ENCODE measurements at regions not wholly inside any gene's neighbourhood (a gene's known extent, or its start where the extent isn't known, plus 50 kb on each side); places are given as distances from the start of the nearest gene placed in this dataset.

- Histone ChIP-seq H2AFZ (ENCODE audit: low read length) (no peak overlapping the region), H3K36me3 (ENCODE audit: insufficient read depth, low read length) (no peaks in the 10 kb centered on the region), H3K79me2 (ENCODE audit: low read length) (no peaks in the 10 kb centered on the region), H3K9me3 (ENCODE audit: low read length) (no peaks in the 10 kb centered on the region), H3K4me3 (ENCODE audit: low read length) (no peak overlapping the region), H3K9me2 (replicated peaks; ENCODE audit: insufficient read depth, low read length) (no peaks in the 10 kb centered on the region), H3K27ac (ENCODE audit: low read length) (no peak overlapping the region), H3K4me2 (ENCODE audit: low read depth, low read length, poor library complexity, severe bottlenecking) (no peak overlapping the region), H3K27me3 (ENCODE audit: low read length) (no peaks in the 10 kb centered on the region), H4K20me1 (ENCODE audit: insufficient read depth, low read depth, low read length) (no peaks in the 10 kb centered on the region), H3K4me1 (ENCODE audit: low read length) (no peaks in the 10 kb centered on the region), H3K9ac (ENCODE audit: low read length) (no peak overlapping the region)
- DNase-seq = no peak
Measured at GRCh38 chr2:128642821-128643220, 324.2 kb upstream of the HS6ST1 start.

DNA sequence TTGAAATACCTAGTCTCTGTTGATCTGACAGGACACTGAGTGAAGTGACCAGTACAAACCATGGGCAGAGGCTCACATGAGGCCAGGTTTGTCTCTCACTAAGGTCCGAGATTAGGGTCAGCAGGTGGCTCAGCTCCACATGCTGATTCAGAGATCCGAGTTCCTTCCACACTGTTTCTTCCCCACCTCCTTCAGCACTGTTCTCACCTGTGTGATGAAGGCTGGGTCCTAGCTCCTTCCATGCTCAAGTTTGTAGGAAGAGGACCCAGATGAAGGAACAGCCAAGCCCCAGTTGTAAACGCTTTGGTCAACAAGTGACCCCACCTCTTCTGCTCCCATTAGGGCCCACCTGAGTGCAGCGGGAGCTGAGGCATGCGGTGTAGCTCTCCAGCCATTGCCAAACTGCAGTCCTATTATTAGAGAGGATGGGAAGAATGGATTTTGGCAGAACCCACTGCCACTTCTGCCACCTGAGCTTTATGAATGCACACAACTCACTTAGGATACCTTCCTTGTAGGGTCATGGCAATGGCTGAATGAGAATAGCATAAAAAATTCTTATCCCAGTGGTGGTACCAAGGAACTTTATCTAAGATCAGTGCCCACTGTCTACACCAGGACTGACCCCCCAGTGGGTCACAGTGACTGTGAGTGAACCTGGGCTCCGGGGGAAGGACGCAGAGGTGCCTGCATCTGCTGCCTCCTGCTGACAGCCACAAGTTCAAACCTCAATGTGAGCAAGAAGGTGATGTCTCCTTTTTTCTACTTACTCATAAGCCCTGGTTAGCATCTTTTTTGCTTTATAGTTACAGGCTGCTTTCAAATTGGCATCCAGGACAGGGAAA is 324.8 kb upstream of the HS6ST1 start:
- Histone ChIP-seq H4K20me1 (ENCODE audit: insufficient read depth, low read depth, low read length) (no peaks in the 10 kb centered on the region), H3K79me2 (ENCODE audit: low read length) (no peaks in the 10 kb centered on the region), H3K27ac (ENCODE audit: low read length) (no peak overlapping the region), H3K4me2 (ENCODE audit: low read depth, low read length, poor library complexity, severe bottlenecking) (no peak overlapping the region), H3K9ac (ENCODE audit: low read length) (no peak overlapping the region), H2AFZ (ENCODE audit: low read length) (no peak overlapping the region), H3K9me2 (replicated peaks; ENCODE audit: insufficient read depth, low read length) (no peaks in the 10 kb centered on the region), H3K4me3 (ENCODE audit: low read length) (no peak overlapping the region), H3K9me3 (ENCODE audit: low read length) (no peaks in the 10 kb centered on the region), H3K4me1 (ENCODE audit: low read length) (no peaks in the 10 kb centered on the region), H3K36me3 (ENCODE audit: insufficient read depth, low read length) (no peaks in the 10 kb centered on the region), H3K27me3 (ENCODE audit: low read length) (no peaks in the 10 kb centered on the region)
- no peak for DNase-seq

GRCh38 chr2:128644156-128644555 is 325.5 kb upstream of the HS6ST1 start:
- H3K9me2 ChIP-seq (replicated peaks; ENCODE audit: insufficient read depth, low read length) = no peaks in the 10 kb centered on the region
- no peak overlapping the region for H3K9ac ChIP-seq (ENCODE audit: low read length)
- no peak for DNase-seq
- no peak overlapping the region for H2AFZ ChIP-seq (ENCODE audit: low read length)
- H4K20me1 ChIP-seq (ENCODE audit: insufficient read depth, low read depth, low read length) = no peaks in the 10 kb centered on the region
- H3K36me3 ChIP-seq (ENCODE audit: insufficient read depth, low read length) = no peaks in the 10 kb centered on the region
- H3K9me3 ChIP-seq (ENCODE audit: low read length) = no peaks in the 10 kb centered on the region
- H3K27ac ChIP-seq (ENCODE audit: low read length) = no peak overlapping the region
- H3K4me2 ChIP-seq (ENCODE audit: low read depth, low read length, poor library complexity, severe bottlenecking) = no peak overlapping the region
- no peaks in the 10 kb centered on the region for H3K27me3 ChIP-seq (ENCODE audit: low read length)
- no peaks in the 10 kb centered on the region for H3K79me2 ChIP-seq (ENCODE audit: low read length)
- no peaks in the 10 kb centered on the region for H3K4me1 ChIP-seq (ENCODE audit: low read length)
- no peak overlapping the region for H3K4me3 ChIP-seq (ENCODE audit: low read length)

DNA sequence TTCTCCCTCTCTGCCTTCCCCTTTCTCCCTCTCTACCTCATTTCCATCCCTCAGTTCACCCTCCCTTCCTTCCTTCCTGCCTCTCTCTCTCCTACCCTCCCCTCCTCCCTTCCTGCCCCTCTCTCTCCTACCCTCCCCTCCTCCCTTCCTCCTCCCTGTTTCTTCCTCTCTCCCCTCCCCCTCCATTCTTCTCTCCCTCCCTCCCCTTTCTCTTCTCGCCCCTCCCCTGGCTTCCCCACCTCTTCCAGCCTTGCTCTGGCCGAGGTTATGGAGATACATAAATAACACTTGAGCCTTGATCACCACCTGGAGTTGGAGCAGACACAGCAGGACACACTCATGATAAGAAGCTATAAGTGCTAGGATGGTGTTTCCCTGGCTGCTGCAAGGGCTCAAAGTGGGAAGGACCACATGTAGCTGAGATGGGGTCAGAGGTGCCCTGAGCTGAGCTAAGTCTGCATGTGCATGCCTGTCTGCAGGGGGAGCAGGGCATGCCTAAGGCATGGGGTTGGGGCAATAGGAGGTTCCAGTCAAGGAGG is 326.1 kb upstream of the HS6ST1 start:
- H2AFZ ChIP-seq (ENCODE audit: low read length) = no peak overlapping the region
- no peak overlapping the region for H3K4me2 ChIP-seq (ENCODE audit: low read depth, low read length, poor library complexity, severe bottlenecking)
- no peaks in the 10 kb centered on the region for H3K9me2 ChIP-seq (replicated peaks; ENCODE audit: insufficient read depth, low read length)
- H3K4me1 ChIP-seq (ENCODE audit: low read length) = no peaks in the 10 kb centered on the region
- no peak for DNase-seq
- H3K27me3 ChIP-seq (ENCODE audit: low read length) = no peaks in the 10 kb centered on the region
- no peaks in the 10 kb centered on the region for H3K9me3 ChIP-seq (ENCODE audit: low read length)
- no peaks in the 10 kb centered on the region for H3K36me3 ChIP-seq (ENCODE audit: insufficient read depth, low read length)
- no peaks in the 10 kb centered on the region for H3K79me2 ChIP-seq (ENCODE audit: low read length)
- no peak overlapping the region for H3K9ac ChIP-seq (ENCODE audit: low read length)
- no peak overlapping the region for H3K4me3 ChIP-seq (ENCODE audit: low read length)
- no peaks in the 10 kb centered on the region for H4K20me1 ChIP-seq (ENCODE audit: insufficient read depth, low read depth, low read length)
- H3K27ac ChIP-seq (ENCODE audit: low read length) = no peak overlapping the region

DNA sequence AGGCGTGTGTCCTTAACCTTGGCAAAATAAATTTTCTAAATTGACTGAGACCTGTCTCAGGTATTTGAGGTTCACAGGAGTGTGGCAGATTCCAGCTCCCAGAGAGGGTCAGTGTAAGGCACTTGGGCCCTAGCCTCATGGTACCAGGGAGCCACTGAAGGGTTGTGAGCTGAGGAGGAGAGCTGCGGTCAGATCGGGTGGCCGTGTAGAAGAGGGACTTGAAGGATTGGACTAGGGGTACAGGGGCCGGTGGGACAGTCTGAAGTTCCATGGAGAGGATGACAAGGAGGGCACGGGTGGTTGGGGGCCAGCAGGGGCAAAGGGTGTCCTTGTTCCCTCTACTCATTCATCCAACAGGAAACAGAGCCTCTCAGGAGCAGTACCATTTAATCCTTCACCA is 327.0 kb upstream of the HS6ST1 start:
- Histone ChIP-seq H3K9me3 (ENCODE audit: low read length) (no peaks in the 10 kb centered on the region), H3K9me2 (replicated peaks; ENCODE audit: insufficient read depth, low read length) (no peaks in the 10 kb centered on the region), H4K20me1 (ENCODE audit: insufficient read depth, low read depth, low read length) (no peaks in the 10 kb centered on the region), H3K4me1 (ENCODE audit: low read length) (no peaks in the 10 kb centered on the region), H2AFZ (ENCODE audit: low read length) (no peak overlapping the region), H3K27ac (ENCODE audit: low read length) (no peak overlapping the region), H3K27me3 (ENCODE audit: low read length) (no peaks in the 10 kb centered on the region), H3K79me2 (ENCODE audit: low read length) (no peaks in the 10 kb centered on the region), H3K4me2 (ENCODE audit: low read depth, low read length, poor library complexity, severe bottlenecking) (no peak overlapping the region), H3K9ac (ENCODE audit: low read length) (no peak overlapping the region), H3K4me3 (ENCODE audit: low read length) (no peak overlapping the region), H3K36me3 (ENCODE audit: insufficient read depth, low read length) (no peaks in the 10 kb centered on the region)
- DNase-seq = no peak

DNA sequence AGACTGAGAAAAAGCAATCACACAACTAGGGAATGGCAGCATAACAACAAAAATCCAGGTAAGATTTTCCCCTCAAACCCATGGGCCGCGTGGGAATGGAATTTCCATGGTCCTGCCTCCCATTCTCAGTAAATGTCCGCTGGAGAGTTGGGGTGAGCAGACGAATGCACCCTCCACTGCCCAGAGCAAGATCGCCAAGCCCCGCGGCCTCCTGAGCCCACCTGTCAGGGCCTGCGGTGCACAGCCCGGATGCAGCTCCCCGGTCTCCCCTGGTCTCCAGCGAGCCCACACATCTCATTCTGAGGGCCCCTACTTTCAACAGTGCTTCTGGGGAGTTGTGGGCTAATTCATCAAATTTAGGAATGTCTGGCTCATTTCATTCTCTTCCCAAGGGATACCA is 327.4 kb upstream of the HS6ST1 start:
- Histone ChIP-seq H3K9me3 (ENCODE audit: low read length) (no peaks in the 10 kb centered on the region), H2AFZ (ENCODE audit: low read length) (no peak overlapping the region), H3K79me2 (ENCODE audit: low read length) (no peaks in the 10 kb centered on the region), H3K9me2 (replicated peaks; ENCODE audit: insufficient read depth, low read length) (no peaks in the 10 kb centered on the region), H4K20me1 (ENCODE audit: insufficient read depth, low read depth, low read length) (no peaks in the 10 kb centered on the region), H3K4me1 (ENCODE audit: low read length) (no peaks in the 10 kb centered on the region), H3K4me3 (ENCODE audit: low read length) (no peak overlapping the region), H3K4me2 (ENCODE audit: low read depth, low read length, poor library complexity, severe bottlenecking) (no peak overlapping the region), H3K36me3 (ENCODE audit: insufficient read depth, low read length) (no peaks in the 10 kb centered on the region), H3K27me3 (ENCODE audit: low read length) (no peaks in the 10 kb centered on the region), H3K27ac (ENCODE audit: low read length) (no peak overlapping the region), H3K9ac (ENCODE audit: low read length) (no peak overlapping the region)
- no peak for DNase-seq

DNA sequence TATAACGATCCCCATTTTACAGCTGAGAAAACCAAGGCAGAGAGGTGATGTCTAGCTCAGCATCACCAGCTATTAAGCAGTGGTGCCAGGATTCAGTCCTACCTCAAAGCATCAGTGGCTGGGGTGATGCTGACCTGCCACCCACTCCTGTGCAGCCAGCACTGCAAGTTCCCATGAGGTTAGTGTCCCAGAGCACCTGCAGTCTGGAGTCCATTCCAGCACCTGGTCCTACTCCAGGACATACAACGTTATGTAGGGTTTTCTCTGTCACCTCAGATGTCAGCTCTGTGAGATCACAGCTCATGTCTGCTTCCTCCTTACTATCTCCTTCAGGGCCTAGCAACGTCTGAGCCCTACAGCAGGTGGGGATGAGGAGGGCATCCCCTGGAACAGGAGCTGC is 328.0 kb upstream of the HS6ST1 start:
- no peak overlapping the region for H3K4me2 ChIP-seq (ENCODE audit: low read depth, low read length, poor library complexity, severe bottlenecking)
- H3K9ac ChIP-seq (ENCODE audit: low read length) = no peak overlapping the region
- DNase-seq = no peak
- no peaks in the 10 kb centered on the region for H3K27me3 ChIP-seq (ENCODE audit: low read length)
- no peaks in the 10 kb centered on the region for H3K4me1 ChIP-seq (ENCODE audit: low read length)
- no peaks in the 10 kb centered on the region for H4K20me1 ChIP-seq (ENCODE audit: insufficient read depth, low read depth, low read length)
- H3K9me3 ChIP-seq (ENCODE audit: low read length) = no peaks in the 10 kb centered on the region
- H3K79me2 ChIP-seq (ENCODE audit: low read length) = no peaks in the 10 kb centered on the region
- H3K9me2 ChIP-seq (replicated peaks; ENCODE audit: insufficient read depth, low read length) = no peaks in the 10 kb centered on the region
- H3K27ac ChIP-seq (ENCODE audit: low read length) = no peak overlapping the region
- H2AFZ ChIP-seq (ENCODE audit: low read length) = no peak overlapping the region
- no peaks in the 10 kb centered on the region for H3K36me3 ChIP-seq (ENCODE audit: insufficient read depth, low read length)
- H3K4me3 ChIP-seq (ENCODE audit: low read length) = no peak overlapping the region

GRCh38 chr2:128651000-128651399 is 332.3 kb upstream of the HS6ST1 start:
- Histone ChIP-seq H3K9me2 (replicated peaks; ENCODE audit: insufficient read depth, low read length) (no peaks in the 10 kb centered on the region), H3K27ac (ENCODE audit: low read length) (no peak overlapping the region), H3K27me3 (ENCODE audit: low read length) (no peaks in the 10 kb centered on the region), H2AFZ (ENCODE audit: low read length) (no peak overlapping the region), H3K79me2 (ENCODE audit: low read length) (no peaks in the 10 kb centered on the region), H3K4me1 (ENCODE audit: low read length) (peaks cover 6% of the 10 kb centered on the region; the same call in 1 of the 2 replicates), H4K20me1 (ENCODE audit: insufficient read depth, low read depth, low read length) (no peaks in the 10 kb centered on the region), H3K4me2 (ENCODE audit: low read depth, low read length, poor library complexity, severe bottlenecking) (no peak overlapping the region), H3K9ac (ENCODE audit: low read length) (no peak overlapping the region), H3K36me3 (ENCODE audit: insufficient read depth, low read length) (no peaks in the 10 kb centered on the region), H3K4me3 (ENCODE audit: low read length) (no peak overlapping the region), H3K9me3 (ENCODE audit: low read length) (no peaks in the 10 kb centered on the region)
- DNase-seq = no peak
